ENCODE measurements at regions not wholly inside any gene's neighbourhood (a gene's known extent, or its start where the extent isn't known, plus 50 kb on each side); places are given as distances from the start of the nearest gene placed in this dataset.

DNA sequence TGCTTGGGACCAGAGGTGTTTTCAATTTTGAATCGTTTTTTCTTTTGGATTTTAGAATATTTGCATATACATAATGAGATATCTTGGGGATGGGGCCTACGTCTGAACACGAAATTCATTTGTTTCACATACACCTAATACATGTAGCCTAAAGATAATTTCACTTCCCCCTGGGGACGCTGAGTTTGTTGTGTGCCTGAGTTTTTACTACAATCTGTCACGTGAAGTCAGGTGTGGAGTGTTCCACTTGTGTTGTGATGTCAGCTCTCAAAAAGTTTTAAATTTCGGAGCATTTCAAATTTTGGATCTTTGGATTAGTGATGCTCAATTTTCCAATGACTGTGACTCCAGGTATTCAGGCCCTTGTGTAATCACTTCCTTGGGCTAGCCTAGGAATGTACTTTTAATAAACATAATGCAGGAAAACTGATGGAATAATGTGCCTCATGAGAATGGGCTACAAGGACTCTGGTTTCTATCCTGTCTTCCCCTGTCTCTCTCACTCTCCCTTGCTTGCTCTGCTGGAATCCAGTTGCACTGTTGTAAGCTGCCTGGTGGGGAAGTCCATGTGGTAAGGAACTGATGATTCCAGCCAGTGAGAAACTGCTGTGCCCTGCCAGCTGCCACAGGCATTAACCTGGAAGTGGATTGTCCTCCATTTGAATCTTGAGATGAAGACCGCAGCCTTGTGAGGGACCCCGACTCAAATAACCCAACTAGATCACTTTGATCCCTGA is 403.8 kb downstream of the SHISA9 start:
- TF ChIP-seq EP300 (IDR thresholded peaks at IDR 0.05) (no peak), POLR2A (IDR thresholded peaks at IDR 0.05) (no peak)
- TF ChIP-seq, protein P1, sequence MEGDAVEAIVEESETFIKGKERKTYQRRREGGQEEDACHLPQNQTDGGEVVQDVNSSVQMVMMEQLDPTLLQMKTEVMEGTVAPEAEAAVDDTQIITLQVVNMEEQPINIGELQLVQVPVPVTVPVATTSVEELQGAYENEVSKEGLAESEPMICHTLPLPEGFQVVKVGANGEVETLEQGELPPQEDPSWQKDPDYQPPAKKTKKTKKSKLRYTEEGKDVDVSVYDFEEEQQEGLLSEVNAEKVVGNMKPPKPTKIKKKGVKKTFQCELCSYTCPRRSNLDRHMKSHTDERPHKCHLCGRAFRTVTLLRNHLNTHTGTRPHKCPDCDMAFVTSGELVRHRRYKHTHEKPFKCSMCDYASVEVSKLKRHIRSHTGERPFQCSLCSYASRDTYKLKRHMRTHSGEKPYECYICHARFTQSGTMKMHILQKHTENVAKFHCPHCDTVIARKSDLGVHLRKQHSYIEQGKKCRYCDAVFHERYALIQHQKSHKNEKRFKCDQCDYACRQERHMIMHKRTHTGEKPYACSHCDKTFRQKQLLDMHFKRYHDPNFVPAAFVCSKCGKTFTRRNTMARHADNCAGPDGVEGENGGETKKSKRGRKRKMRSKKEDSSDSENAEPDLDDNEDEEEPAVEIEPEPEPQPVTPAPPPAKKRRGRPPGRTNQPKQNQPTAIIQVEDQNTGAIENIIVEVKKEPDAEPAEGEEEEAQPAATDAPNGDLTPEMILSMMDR (IDR thresholded peaks at IDR 0.05): no peak
- H3K4me1 ChIP-seq (ENCODE audit: insufficient read depth): no peaks in the 10 kb centered on the region
- no peak for DNase-seq
- no peak overlapping the region for H3K27ac ChIP-seq
- WGBS, 3 donors: 64 to 79% (median 67%) methylated on average over 8 of the region's 8 CpGs
- no peaks in the 10 kb centered on the region for H3K36me3 ChIP-seq
- intact Hi-C loops (cut with DNase I): no loop called here
- no peaks in the 10 kb centered on the region for H3K9me3 ChIP-seq
- no peak overlapping the region for H3K4me3 ChIP-seq
- no peaks in the 10 kb centered on the region for H3K27me3 ChIP-seq

DNA sequence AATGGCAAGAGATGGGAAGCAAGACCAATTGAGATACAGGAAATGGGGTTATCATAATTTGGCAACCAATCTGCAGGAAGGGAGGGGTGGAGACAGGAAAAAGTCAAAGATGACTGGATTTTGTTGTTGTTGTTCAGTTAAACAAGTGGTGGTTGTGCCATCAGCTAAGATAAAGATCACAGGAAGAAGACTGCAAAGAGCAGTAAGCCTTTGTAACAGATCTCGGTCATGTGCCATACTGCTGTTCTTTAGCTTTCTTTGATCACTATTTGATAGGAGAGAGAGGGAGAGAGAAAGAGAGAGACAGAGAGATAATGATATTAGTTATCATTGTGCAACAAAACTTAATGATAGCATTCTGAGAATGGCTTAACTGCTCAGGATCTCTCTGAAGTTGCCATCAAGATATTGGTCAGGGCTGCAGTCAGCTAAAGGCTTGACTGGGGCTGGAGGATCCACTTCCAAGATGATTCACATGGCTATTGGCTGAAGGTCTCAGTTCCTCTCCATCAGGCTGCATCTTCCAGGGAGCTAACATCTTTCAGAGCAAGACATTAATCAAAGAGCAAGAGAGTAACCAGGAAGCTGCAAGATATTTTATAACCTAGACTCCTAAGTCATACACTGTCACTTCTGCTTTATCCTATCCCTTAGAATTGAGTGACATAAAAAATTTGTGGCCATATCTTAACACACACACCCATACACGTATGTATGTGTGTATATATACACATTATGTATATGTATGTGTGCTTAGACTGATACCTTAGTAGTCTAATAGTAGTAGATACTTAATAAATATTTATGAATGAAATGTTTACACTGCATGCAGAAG is 405.0 kb downstream of the SHISA9 start:
- TF ChIP-seq EP300 (IDR thresholded peaks at IDR 0.05) (no peak), POLR2A (IDR thresholded peaks at IDR 0.05) (no peak)
- TF ChIP-seq, protein P1 (IDR thresholded peaks at IDR 0.05): no peak
- Histone ChIP-seq H3K9me3 (no peaks in the 10 kb centered on the region), H3K27me3 (no peaks in the 10 kb centered on the region), H3K4me3 (no peak overlapping the region), H3K4me1 (ENCODE audit: insufficient read depth) (no peaks in the 10 kb centered on the region), H3K27ac (no peak overlapping the region), H3K36me3 (no peaks in the 10 kb centered on the region)
- WGBS, 3 donors: 33 to 55% (median 54%) methylated on average over 2 of the region's 2 CpGs
- intact Hi-C loops (cut with DNase I): no loop called here
- DNase-seq: no peak

DNA sequence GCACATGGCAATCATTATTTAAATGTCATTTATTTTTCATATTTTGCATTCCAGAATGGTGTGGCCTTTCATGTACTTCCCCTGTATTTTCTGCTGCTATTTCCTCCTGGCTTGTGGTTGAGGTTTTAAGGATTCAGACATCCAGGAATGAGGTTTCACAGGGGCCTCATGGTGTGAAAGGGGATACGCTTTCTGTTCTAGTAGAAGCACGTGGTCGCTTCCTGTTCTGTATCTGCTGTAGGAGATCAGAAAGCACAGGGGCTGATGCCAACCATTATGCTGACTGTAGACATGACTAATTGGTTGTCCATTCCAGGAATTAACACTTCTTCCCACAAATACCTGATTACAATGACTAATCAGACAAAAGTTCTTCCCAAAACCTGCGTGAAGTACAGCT is 405.9 kb downstream of the SHISA9 start:
- DNase-seq: no peak
- H3K36me3 ChIP-seq: no peaks in the 10 kb centered on the region
- intact Hi-C loops (cut with DNase I): no loop called here
- WGBS, 3 donors: 36 to 51% (median 48%) methylated on average over 4 of the region's 4 CpGs
- no peaks in the 10 kb centered on the region for H3K4me1 ChIP-seq (ENCODE audit: insufficient read depth)
- H3K4me3 ChIP-seq: no peak overlapping the region
- H3K9me3 ChIP-seq: no peaks in the 10 kb centered on the region
- no peak overlapping the region for H3K27ac ChIP-seq
- H3K27me3 ChIP-seq: no peaks in the 10 kb centered on the region
- TF ChIP-seq POLR2A (IDR thresholded peaks at IDR 0.05) (no peak), EP300 (IDR thresholded peaks at IDR 0.05) (no peak)
- TF ChIP-seq, protein P1 (IDR thresholded peaks at IDR 0.05): no peak

DNA sequence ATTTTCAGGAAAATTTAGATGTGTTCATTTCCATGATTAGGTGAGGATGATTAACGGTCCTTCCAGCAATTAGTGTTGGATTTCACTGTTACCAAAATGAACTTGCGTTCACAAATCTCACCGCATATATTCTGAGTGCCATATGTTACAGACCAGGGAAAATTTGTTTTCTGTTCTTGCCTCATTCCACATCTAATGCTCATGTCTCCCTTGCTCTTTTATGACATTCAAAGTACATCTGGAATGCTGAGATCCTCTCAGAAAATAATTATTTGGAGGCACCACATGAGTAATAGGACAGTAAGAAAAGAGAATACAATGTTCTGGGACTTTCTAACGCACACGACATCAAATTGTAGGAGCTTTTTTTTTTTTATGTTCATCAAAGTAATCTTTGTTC is 406.5 kb downstream of the SHISA9 start:
- no peaks in the 10 kb centered on the region for H3K27me3 ChIP-seq
- DNase-seq: no peak
- H3K9me3 ChIP-seq: no peaks in the 10 kb centered on the region
- H3K36me3 ChIP-seq: no peaks in the 10 kb centered on the region
- H3K4me1 ChIP-seq (ENCODE audit: insufficient read depth): no peaks in the 10 kb centered on the region
- H3K27ac ChIP-seq: no peak overlapping the region
- TF ChIP-seq POLR2A (IDR thresholded peaks at IDR 0.05) (no peak), EP300 (IDR thresholded peaks at IDR 0.05) (no peak)
- TF ChIP-seq, protein P1 (IDR thresholded peaks at IDR 0.05): no peak
- WGBS, 3 donors: 66 to 84% (median 70%) methylated on average over 5 of the region's 5 CpGs
- intact Hi-C loops (cut with DNase I): no loop called here
- no peak overlapping the region for H3K4me3 ChIP-seq
